Neural progenitor cell (in vitro differentiated cells): ENCODE measurements at regions not wholly inside any gene's neighbourhood (a gene's known extent, or its start where the extent isn't known, plus 50 kb on each side); places are given as distances from the start of the nearest gene placed in this dataset.

Experiments used
- CTCF ChIP-seq: fragments of 200-600 bp; sonication (generic); IDR thresholded peaks from 2 replicates; pipeline ENCODE4 v1.5.1; 2017; ENCODE audit warnings: antibody characterized with exemption, mild to moderate bottlenecking
- EZH2 ChIP-seq: fragments of 200-600 bp; sonication (generic); IDR thresholded peaks from 2 replicates; pipeline ENCODE4 v1.6.1; 2017; ENCODE audit warnings: antibody characterized with exemption, mild to moderate bottlenecking, moderate library complexity

- TF ChIP-seq EZH2 (no peak), CTCF (no peak)
Observed at GRCh38 chr4:67342291-67342690, 203.0 kb downstream of the CENPC start.
